ENCODE measurements at regions not wholly inside any gene's neighbourhood (a gene's known extent, or its start where the extent isn't known, plus 50 kb on each side); places are given as distances from the start of the nearest gene placed in this dataset.

- Histone ChIP-seq H3K27ac (ENCODE audit: extremely low read depth, low read depth, low read length) (no peak overlapping the region), H3K4me2 (ENCODE audit: insufficient read depth, low read length) (no peak overlapping the region), H3K9me3 (replicated peaks; ENCODE audit: control insufficient read depth, insufficient read depth, low read depth, low read length) (no peaks in the 10 kb centered on the region), H3K4me3 (no peak overlapping the region), H4K20me1 (replicated peaks; ENCODE audit: control insufficient read depth, insufficient read depth, low read length) (no peaks in the 10 kb centered on the region), H3K27me3 (ENCODE audit: control insufficient read depth in 2 of 2, insufficient read depth in 2 of 2, low read length in 2 of 2) (peaks cover 0 to 23% of the 10 kb centered on the region in 2 experiments; a peak in 2 of 5 replicates), H3K9ac (ENCODE audit: insufficient read depth in 1 of 2, low read depth in 2 of 2, low read length in 2 of 2) (no peak overlapping the region), H3K36me3 (ENCODE audit: control insufficient read depth, insufficient read depth, low read length) (no peaks in the 10 kb centered on the region), H2AFZ (ENCODE audit: low read depth, low read length) (no peak overlapping the region), H3K4me1 (replicated peaks in 1 of 2; ENCODE audit: control insufficient read depth in 2 of 2, insufficient read depth in 2 of 2, low read length in 2 of 2) (no peaks in the 10 kb centered on the region), H3K79me2 (ENCODE audit: control insufficient read depth, insufficient read depth, low read length) (no peaks in the 10 kb centered on the region), H3K9me1 (ENCODE audit: control insufficient read depth, insufficient read depth, low read length) (no peaks in the 10 kb centered on the region)
- no peak for ATAC-seq
- TF ChIP-seq FOXP1 (CRISPR knock-in tag; IDR thresholded peaks at IDR 0.05) (no peak), POLR2B (IDR thresholded peaks at IDR 0.05; ENCODE audit: low read depth, partially characterized antibody) (no peak), NFE2L1 (tag; IDR thresholded peaks at IDR 0.05; ENCODE audit: borderline replicate concordance, low read depth) (no peak), TEAD2 (tag; IDR thresholded peaks at IDR 0.05) (no peak), CBX1 (IDR thresholded peaks at IDR 0.05; ENCODE audit: low read depth) (no peak), HOXB6 (CRISPR knock-in tag; IDR thresholded peaks at IDR 0.05; ENCODE audit: borderline replicate concordance) (no peak), SETDB1 (IDR thresholded peaks at IDR 0.05; ENCODE audit: low read length) (no peak), NFATC3 (IDR thresholded peaks at IDR 0.05) (no peak), MCM2 (IDR thresholded peaks at IDR 0.05; ENCODE audit: low read depth) (no peak), EHMT2 (IDR thresholded peaks at IDR 0.05) (no peak), HDAC3 (IDR thresholded peaks at IDR 0.05; ENCODE audit: borderline replicate concordance, partially characterized antibody) (no peak), SOX6 (IDR thresholded peaks at IDR 0.05) (no peak), E2F6 (IDR thresholded peaks at IDR 0.05; ENCODE audit: borderline replicate concordance in 1 of 2, extremely low read depth in 1 of 2, insufficient read depth in 1 of 2, insufficient read length in 1 of 2, low read depth in 1 of 2, low read length in 1 of 2, poor library complexity in 1 of 2, severe bottlenecking in 1 of 2) (no peak)
- TF ChIP-seq, protein P1, sequence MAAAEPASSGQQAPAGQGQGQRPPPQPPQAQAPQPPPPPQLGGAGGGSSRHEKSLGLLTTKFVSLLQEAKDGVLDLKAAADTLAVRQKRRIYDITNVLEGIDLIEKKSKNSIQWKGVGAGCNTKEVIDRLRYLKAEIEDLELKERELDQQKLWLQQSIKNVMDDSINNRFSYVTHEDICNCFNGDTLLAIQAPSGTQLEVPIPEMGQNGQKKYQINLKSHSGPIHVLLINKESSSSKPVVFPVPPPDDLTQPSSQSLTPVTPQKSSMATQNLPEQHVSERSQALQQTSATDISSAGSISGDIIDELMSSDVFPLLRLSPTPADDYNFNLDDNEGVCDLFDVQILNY (CRISPR knock-in tag; IDR thresholded peaks at IDR 0.05) = no peak
- no TSS peak for BruUV-seq (replicated peaks)
- no peak for DNase-seq (ENCODE audit: extremely low read depth in 1 of 4, low spot score in 3 of 4)
- intact Hi-C loops (cut with micrococcal nuclease) (no loop called here), in situ Hi-C loops (cut with MboI) (no loop called here)
- ChIA-PET POLR2A (interaction anchor here (0.9 kb wide), 1 partner anchor 10 kb away, joined by 3 read pairs; no protein-coding TSS in a partner anchor), CTCF (ENCODE audit: low intra/inter-chr PET ratio) (no interaction called here)
- no peak for FAIRE-seq
- 0% methylated on average over 3 of the region's 3 CpGs for WGBS (ENCODE audit: insufficient coverage, low coverage, missing lambda C conversion rate)
Observed at GRCh38 chr15:93257920-93258319, 168.9 kb upstream of the RGMA start.

Measured in K562 (cell line).